ENCODE measurements at regions not wholly inside any gene's neighbourhood (a gene's known extent, or its start where the extent isn't known, plus 50 kb on each side); places are given as distances from the start of the nearest gene placed in this dataset.

DNA sequence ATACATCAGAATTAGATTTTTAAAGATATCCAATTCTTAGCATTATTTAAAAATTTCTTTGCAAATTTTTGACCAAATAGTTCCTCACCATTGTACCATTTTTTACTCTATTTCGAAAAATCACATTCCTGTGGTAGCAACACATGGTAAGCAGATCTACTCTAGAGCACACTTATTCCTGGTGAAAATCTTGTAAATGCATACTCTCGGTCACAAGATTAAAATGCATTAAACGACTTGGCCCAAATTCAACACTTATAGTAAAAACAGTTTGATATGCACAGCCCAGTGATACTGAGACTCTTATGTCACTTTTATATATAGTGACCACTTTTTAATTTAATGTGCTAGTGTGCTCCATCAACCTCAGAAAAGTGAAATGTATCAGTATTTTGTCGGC is 208.8 kb upstream of the TARS1 start:
- Histone ChIP-seq H3K36me3 (ENCODE audit: control insufficient read depth, insufficient read depth, low read length) (no peaks in the 10 kb centered on the region), H3K9ac (ENCODE audit: low read length) (no peak overlapping the region), H3K4me1 (ENCODE audit: control insufficient read depth, insufficient read depth, low read length) (peaks cover 13% of the 10 kb centered on the region), H3K27me3 (ENCODE audit: control insufficient read depth, insufficient read depth, low read length) (no peaks in the 10 kb centered on the region), H3K4me3 (ENCODE audit: low read length) (no peak overlapping the region), H3K27ac (ENCODE audit: low read depth, low read length) (no peak overlapping the region)

DNA sequence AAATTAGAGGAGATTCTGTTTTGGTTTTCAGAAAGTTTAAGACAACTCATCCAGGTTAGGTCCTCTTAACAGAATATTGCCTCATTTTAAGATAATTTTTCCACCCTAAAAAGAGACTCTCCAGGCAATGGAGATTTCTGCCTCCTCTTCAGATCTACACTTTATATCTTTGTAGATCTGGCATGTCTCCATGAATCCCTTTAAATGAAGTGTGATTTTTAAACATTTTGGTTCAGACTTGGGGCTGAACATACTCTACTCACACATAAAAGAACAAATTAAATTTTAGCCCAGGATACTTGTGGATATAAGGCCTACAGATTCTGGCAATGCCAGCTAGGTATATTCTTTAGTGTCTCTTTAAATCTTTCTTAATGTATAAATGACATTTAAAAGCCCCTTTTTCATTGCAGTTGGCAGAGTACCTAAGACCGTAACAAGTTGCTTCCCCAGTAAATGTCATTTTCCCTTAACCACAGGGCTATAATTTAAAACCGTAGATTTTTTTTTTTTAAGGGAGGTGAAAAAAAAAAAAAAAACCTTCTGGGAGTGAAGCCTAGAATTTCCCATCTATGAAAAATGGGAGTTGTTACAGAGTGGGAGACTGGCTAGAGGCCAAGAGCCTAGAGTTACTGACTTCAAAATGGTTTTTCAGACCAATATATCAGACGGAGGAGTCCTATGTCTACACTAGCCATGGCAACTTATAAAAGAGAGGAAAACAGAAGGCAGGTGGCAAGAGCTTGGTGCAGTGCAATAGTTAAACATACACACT is 207.8 kb upstream of the TARS1 start:
- H3K27me3 ChIP-seq (ENCODE audit: control insufficient read depth, insufficient read depth, low read length): no peaks in the 10 kb centered on the region
- H3K27ac ChIP-seq (ENCODE audit: low read depth, low read length): no peak overlapping the region
- H3K4me3 ChIP-seq (ENCODE audit: low read length): no peak overlapping the region
- no peaks in the 10 kb centered on the region for H3K36me3 ChIP-seq (ENCODE audit: control insufficient read depth, insufficient read depth, low read length)
- H3K9ac ChIP-seq (ENCODE audit: low read length): no peak overlapping the region
- peaks cover 13% of the 10 kb centered on the region for H3K4me1 ChIP-seq (ENCODE audit: control insufficient read depth, insufficient read depth, low read length)

GRCh38 chr5:33235304-33235703 is 205.5 kb upstream of the TARS1 start:
- H3K27ac ChIP-seq (ENCODE audit: low read depth, low read length): no peak overlapping the region
- peaks cover 10% of the 10 kb centered on the region for H3K4me1 ChIP-seq (ENCODE audit: control insufficient read depth, insufficient read depth, low read length)
- no peak overlapping the region for H3K4me3 ChIP-seq (ENCODE audit: low read length)
- no peaks in the 10 kb centered on the region for H3K27me3 ChIP-seq (ENCODE audit: control insufficient read depth, insufficient read depth, low read length)
- no peaks in the 10 kb centered on the region for H3K36me3 ChIP-seq (ENCODE audit: control insufficient read depth, insufficient read depth, low read length)
- no peak overlapping the region for H3K9ac ChIP-seq (ENCODE audit: low read length)

DNA sequence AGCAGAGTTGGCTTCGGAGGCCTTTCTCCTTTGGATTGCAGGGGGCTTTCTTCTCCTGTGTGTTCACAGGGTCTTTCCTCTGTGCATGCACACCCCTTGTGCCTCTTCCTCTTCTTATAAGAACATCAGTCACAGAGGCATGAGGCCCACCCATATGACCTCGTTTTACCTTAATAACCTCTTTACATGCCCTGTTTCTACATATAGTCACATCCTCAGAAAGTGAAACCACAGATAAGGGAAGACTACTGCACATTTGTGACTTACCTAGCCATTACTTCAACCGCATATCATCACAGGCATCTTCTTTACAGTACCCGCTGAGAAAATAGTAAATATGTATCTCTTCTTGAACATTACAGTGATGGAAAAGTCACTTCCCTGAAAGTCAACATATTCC is 204.9 kb upstream of the TARS1 start:
- H3K9ac ChIP-seq (ENCODE audit: low read length): no peak overlapping the region
- no peaks in the 10 kb centered on the region for H3K36me3 ChIP-seq (ENCODE audit: control insufficient read depth, insufficient read depth, low read length)
- peaks cover 10% of the 10 kb centered on the region for H3K4me1 ChIP-seq (ENCODE audit: control insufficient read depth, insufficient read depth, low read length)
- H3K27me3 ChIP-seq (ENCODE audit: control insufficient read depth, insufficient read depth, low read length): no peaks in the 10 kb centered on the region
- H3K27ac ChIP-seq (ENCODE audit: low read depth, low read length): no peak overlapping the region
- H3K4me3 ChIP-seq (ENCODE audit: low read length): no peak overlapping the region

DNA sequence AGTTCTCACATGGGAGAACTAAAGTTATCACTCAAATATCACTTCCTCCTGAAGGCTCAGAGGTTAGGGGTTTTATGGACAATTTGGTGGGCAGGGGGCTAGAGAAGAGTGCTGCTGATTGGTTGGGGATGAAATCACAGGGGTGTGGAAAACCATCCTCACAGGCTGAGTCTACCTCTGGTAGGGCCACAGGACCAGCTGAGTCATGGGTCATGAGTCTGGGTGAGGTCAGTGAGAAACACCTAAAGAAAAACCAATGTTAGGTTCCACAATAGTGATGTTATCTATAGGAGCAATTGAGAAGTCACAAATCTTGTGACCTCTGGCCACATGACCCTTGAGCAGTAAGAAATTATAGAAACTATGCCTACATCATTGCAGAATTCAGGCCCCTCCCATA is 203.3 kb upstream of the TARS1 start:
- H3K4me1 ChIP-seq (ENCODE audit: control insufficient read depth, insufficient read depth, low read length): peaks cover 10% of the 10 kb centered on the region
- H3K4me3 ChIP-seq (ENCODE audit: low read length): no peak overlapping the region
- no peaks in the 10 kb centered on the region for H3K36me3 ChIP-seq (ENCODE audit: control insufficient read depth, insufficient read depth, low read length)
- H3K9ac ChIP-seq (ENCODE audit: low read length): no peak overlapping the region
- no peaks in the 10 kb centered on the region for H3K27me3 ChIP-seq (ENCODE audit: control insufficient read depth, insufficient read depth, low read length)
- no peak overlapping the region for H3K27ac ChIP-seq (ENCODE audit: low read depth, low read length)

DNA sequence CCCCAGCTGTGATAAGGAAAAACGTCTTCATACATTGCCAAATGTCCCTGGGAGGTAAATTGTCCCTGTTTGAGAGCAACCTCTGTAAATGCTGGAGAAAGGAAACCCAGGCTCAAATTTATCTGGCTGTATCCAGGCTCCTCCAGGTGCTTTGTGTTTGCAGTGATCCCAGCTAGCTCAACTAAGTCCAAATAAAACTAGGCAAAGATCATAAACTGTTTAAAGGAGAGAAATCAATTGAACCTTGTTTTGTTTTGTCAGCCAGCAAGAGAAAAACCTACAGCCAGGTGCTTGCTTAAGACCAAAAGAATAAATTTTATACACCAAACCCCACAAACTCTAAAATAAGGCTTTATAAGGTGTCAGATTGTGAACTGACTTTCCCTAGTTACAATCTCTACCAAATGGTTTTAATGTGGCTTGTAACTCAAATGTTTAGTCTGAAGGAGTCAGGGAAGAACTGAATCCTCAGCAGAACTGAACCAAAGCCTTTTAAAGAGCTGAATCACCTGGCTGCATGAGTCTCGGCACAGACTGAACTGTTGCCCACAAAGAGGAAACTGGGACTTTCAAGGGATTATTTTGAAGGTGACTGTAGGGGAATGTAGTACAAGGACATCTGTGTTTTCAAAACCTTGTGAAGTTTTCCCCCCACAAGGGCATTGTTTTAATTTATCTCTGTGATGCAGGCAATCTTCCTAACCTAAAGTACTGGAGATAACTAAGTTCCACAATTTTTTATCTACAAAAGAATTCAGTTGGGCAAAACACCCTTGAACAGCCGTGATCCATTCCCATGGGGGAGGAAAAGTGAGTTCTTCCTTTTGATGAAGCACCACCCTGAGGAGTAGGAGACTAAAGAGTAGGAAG is 201.7 kb upstream of the TARS1 start:
- no peak overlapping the region for H3K4me3 ChIP-seq (ENCODE audit: low read length)
- no peaks in the 10 kb centered on the region for H3K27me3 ChIP-seq (ENCODE audit: control insufficient read depth, insufficient read depth, low read length)
- H3K27ac ChIP-seq (ENCODE audit: low read depth, low read length): no peak overlapping the region
- H3K4me1 ChIP-seq (ENCODE audit: control insufficient read depth, insufficient read depth, low read length): no peaks in the 10 kb centered on the region
- no peaks in the 10 kb centered on the region for H3K36me3 ChIP-seq (ENCODE audit: control insufficient read depth, insufficient read depth, low read length)
- no peak overlapping the region for H3K9ac ChIP-seq (ENCODE audit: low read length)

- no peaks in the 10 kb centered on the region for H3K4me1 ChIP-seq (ENCODE audit: control insufficient read depth, insufficient read depth, low read length)
- no peaks in the 10 kb centered on the region for H3K27me3 ChIP-seq (ENCODE audit: control insufficient read depth, insufficient read depth, low read length)
- no peak overlapping the region for H3K4me3 ChIP-seq (ENCODE audit: low read length)
- no peak overlapping the region for H3K9ac ChIP-seq (ENCODE audit: low read length)
- no peaks in the 10 kb centered on the region for H3K36me3 ChIP-seq (ENCODE audit: control insufficient read depth, insufficient read depth, low read length)
- H3K27ac ChIP-seq (ENCODE audit: low read depth, low read length): no peak overlapping the region
Observed at GRCh38 chr5:33240558-33240957, 200.2 kb upstream of the TARS1 start.

DNA sequence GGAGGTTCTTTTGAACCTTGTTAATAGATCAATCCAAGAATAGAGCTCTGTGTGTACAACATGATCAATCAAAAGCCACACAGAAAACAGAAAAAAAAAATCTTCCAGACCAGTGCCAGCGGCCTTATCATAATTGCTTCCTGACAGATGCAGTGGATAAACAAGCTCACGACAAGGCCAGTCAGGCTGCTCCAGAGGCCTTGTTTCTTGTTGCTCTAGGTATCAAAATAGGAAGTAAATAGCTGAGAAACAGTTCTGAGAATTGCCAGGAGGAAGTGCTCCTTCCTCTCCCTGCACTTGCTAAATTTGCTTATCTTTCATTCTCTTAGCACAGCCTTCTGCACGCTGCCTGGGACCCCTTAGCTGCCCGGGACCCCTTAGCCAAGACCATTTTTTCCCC is 199.0 kb upstream of the TARS1 start:
- H3K27me3 ChIP-seq (ENCODE audit: control insufficient read depth, insufficient read depth, low read length): no peaks in the 10 kb centered on the region
- no peaks in the 10 kb centered on the region for H3K4me1 ChIP-seq (ENCODE audit: control insufficient read depth, insufficient read depth, low read length)

GRCh38 chr5:33242277-33242676 is 198.5 kb upstream of the TARS1 start:
- Histone ChIP-seq H3K27me3 (ENCODE audit: control insufficient read depth, insufficient read depth, low read length) (no peaks in the 10 kb centered on the region), H3K36me3 (ENCODE audit: control insufficient read depth, insufficient read depth, low read length) (no peaks in the 10 kb centered on the region), H3K27ac (ENCODE audit: low read depth, low read length) (no peak overlapping the region), H3K9ac (ENCODE audit: low read length) (no peak overlapping the region), H3K4me3 (ENCODE audit: low read length) (no peak overlapping the region), H3K4me1 (ENCODE audit: control insufficient read depth, insufficient read depth, low read length) (no peaks in the 10 kb centered on the region)

More for the DNA sequence above, 199.0 kb upstream of the TARS1 start:
- Histone ChIP-seq H3K36me3 (ENCODE audit: control insufficient read depth, insufficient read depth, low read length) (no peaks in the 10 kb centered on the region), H3K9ac (ENCODE audit: low read length) (no peak overlapping the region), H3K27ac (ENCODE audit: low read depth, low read length) (no peak overlapping the region), H3K4me3 (ENCODE audit: low read length) (no peak overlapping the region)

DNA sequence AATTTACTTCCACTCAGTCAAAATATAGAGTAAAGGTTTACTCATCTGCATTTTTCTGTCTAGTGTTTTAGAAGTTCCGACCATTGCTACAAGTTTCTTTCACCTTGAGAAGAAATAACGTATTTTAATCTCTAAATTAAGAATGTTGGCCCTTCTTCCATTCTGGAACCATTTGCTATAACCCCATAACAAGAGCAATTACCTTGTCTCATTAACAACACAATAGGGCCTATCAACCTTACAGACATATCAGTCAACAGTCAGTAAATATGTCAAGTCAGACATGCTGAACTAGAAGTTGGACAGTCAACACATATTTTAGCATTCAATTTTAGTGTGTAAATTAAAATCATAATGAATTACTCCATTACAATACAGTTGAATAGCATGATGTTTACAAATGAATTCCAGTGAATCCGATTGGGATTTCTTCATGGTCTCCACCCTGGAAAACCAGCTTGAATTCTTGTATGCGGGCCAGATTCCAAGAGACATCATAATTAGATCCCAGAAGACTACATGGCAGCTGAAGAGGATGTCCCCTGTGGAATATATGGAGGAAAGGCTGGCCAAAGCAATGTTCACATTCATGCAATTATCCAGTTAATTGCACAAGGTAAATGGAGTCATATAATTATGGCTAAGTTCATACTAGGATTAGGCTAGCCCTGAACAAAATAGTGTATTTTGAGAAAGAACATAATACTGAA is 196.2 kb upstream of the TARS1 start:
- Histone ChIP-seq H3K36me3 (ENCODE audit: control insufficient read depth, insufficient read depth, low read length) (no peaks in the 10 kb centered on the region), H3K27me3 (ENCODE audit: control insufficient read depth, insufficient read depth, low read length) (no peaks in the 10 kb centered on the region), H3K9ac (ENCODE audit: low read length) (no peak overlapping the region), H3K4me3 (ENCODE audit: low read length) (no peak overlapping the region), H3K4me1 (ENCODE audit: control insufficient read depth, insufficient read depth, low read length) (no peaks in the 10 kb centered on the region), H3K27ac (ENCODE audit: low read depth, low read length) (no peak overlapping the region)

GRCh38 chr5:33254579-33254978 is 186.2 kb upstream of the TARS1 start:
- Histone ChIP-seq H3K4me1 (ENCODE audit: control insufficient read depth, insufficient read depth, low read length) (peaks cover 4% of the 10 kb centered on the region), H3K4me3 (ENCODE audit: low read length) (no peak overlapping the region)

DNA sequence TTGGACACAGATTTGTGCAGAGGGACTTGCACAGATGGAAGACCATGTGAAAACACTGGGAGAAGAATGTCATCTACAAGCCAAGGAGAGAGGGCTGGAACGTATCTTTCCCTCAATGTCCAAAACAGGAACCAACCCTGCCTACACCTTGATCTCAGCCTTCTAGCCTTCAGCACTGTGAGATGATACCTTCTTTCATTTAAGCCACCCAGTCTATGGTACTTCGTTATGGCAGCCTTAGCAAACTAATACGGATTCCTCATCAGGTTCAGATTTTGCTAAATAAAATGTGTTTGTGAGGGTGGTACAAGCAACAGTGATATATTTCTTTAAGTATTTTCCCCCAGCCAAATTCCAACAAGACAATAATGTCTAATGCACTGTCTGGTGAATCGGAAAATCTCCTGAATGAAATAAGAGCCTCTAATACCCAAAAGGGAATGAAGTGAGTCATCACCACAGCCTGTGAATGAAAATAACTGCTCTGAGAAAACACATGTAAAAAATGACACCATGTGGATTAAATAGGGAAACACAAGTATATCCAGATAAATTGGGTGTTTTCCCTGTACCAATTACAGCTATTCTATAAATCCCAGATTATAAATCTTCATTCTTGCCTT is 182.8 kb upstream of the TARS1 start:
- Histone ChIP-seq H3K9ac (ENCODE audit: low read length) (no peak overlapping the region), H3K27me3 (ENCODE audit: control insufficient read depth, insufficient read depth, low read length) (no peaks in the 10 kb centered on the region), H3K4me3 (ENCODE audit: low read length) (no peak overlapping the region), H3K36me3 (ENCODE audit: control insufficient read depth, insufficient read depth, low read length) (no peaks in the 10 kb centered on the region), H3K27ac (ENCODE audit: low read depth, low read length) (no peak overlapping the region), H3K4me1 (ENCODE audit: control insufficient read depth, insufficient read depth, low read length) (peaks cover 4% of the 10 kb centered on the region)

More at GRCh38 chr5:33254579-33254978, 186.2 kb upstream of the TARS1 start:
- H3K27me3 ChIP-seq (ENCODE audit: control insufficient read depth, insufficient read depth, low read length): no peaks in the 10 kb centered on the region
- no peaks in the 10 kb centered on the region for H3K36me3 ChIP-seq (ENCODE audit: control insufficient read depth, insufficient read depth, low read length)
- H3K9ac ChIP-seq (ENCODE audit: low read length): no peak overlapping the region
- no peak overlapping the region for H3K27ac ChIP-seq (ENCODE audit: low read depth, low read length)

All from rectal smooth muscle tissue (tissue), 1 donor.